ENCODE measurements at regions not wholly inside any gene's neighbourhood (a gene's known extent, or its start where the extent isn't known, plus 50 kb on each side); places are given as distances from the start of the nearest gene placed in this dataset.

- TF ChIP-seq GLIS3 (CRISPR knock-in tag; IDR thresholded peaks at IDR 0.05) = no peak
- TF ChIP-seq TSHZ2 (CRISPR knock-in tag; IDR thresholded peaks at IDR 0.05) = peak; percentile 66; the same call in 1 of the 2 replicates
Observed at GRCh38 chr3:117756563-117756962, 1047.0 kb downstream of the TUSC7 start.

Data from SK-N-SH treated with all-trans-retinoic acid at 6 μM for 48 hours (cell line).